ENCODE measurements at regions not wholly inside any gene's neighbourhood (a gene's known extent, or its start where the extent isn't known, plus 50 kb on each side); places are given as distances from the start of the nearest gene placed in this dataset.

GRCh38 chr10:53580465-53580864, 807.9 kb upstream of the MBL2 start:
- TF ChIP-seq, protein P1, sequence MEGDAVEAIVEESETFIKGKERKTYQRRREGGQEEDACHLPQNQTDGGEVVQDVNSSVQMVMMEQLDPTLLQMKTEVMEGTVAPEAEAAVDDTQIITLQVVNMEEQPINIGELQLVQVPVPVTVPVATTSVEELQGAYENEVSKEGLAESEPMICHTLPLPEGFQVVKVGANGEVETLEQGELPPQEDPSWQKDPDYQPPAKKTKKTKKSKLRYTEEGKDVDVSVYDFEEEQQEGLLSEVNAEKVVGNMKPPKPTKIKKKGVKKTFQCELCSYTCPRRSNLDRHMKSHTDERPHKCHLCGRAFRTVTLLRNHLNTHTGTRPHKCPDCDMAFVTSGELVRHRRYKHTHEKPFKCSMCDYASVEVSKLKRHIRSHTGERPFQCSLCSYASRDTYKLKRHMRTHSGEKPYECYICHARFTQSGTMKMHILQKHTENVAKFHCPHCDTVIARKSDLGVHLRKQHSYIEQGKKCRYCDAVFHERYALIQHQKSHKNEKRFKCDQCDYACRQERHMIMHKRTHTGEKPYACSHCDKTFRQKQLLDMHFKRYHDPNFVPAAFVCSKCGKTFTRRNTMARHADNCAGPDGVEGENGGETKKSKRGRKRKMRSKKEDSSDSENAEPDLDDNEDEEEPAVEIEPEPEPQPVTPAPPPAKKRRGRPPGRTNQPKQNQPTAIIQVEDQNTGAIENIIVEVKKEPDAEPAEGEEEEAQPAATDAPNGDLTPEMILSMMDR (conservative IDR thresholded peaks at IDR 0.05 in 1 of 2, IDR thresholded peaks at IDR 0.05 in 1 of 2; ENCODE audit: extremely low read depth in 1 of 2, insufficient read depth in 1 of 2, low read depth in 1 of 2, low read length in 2 of 2) = peak in 1 of 2 donors; percentile 6
- no peak for TF ChIP-seq EZH2 (IDR thresholded peaks at IDR 0.05; ENCODE audit: borderline replicate concordance, low read length)
